ENCODE measurements at regions not wholly inside any gene's neighbourhood (a gene's known extent, or its start where the extent isn't known, plus 50 kb on each side); places are given as distances from the start of the nearest gene placed in this dataset.

GRCh38 chr11:70586261-70587074 is 188.1 kb downstream of the CTTN start (continued):
- TF ChIP-seq SMYD3 (CRISPR knock-in tag; IDR thresholded peaks at IDR 0.05) (no peak), ZNF710 (CRISPR knock-in tag; IDR thresholded peaks at IDR 0.05; ENCODE audit: borderline replicate concordance) (no peak), ELF3 (CRISPR knock-in tag; IDR thresholded peaks at IDR 0.05) (no peak), KDM5B (CRISPR knock-in tag; IDR thresholded peaks at IDR 0.05; ENCODE audit: borderline replicate concordance) (no peak), SNRNP70 (IDR thresholded peaks at IDR 0.05; ENCODE audit: low read depth, low read length) (no peak), TRAFD1 (CRISPR knock-in tag; IDR thresholded peaks at IDR 0.05; ENCODE audit: borderline replicate concordance) (no peak), ZBTB49 (CRISPR knock-in tag; IDR thresholded peaks at IDR 0.05; ENCODE audit: borderline replicate concordance) (no peak), ZNF556 (CRISPR knock-in tag; IDR thresholded peaks at IDR 0.05; ENCODE audit: borderline replicate concordance) (no peak)
